ENCODE measurements at regions not wholly inside any gene's neighbourhood (a gene's known extent, or its start where the extent isn't known, plus 50 kb on each side); places are given as distances from the start of the nearest gene placed in this dataset.
"Not testable (repeated sequence)": the region's sequence is repeated elsewhere in the genome, so short reads cannot be mapped to it uniquely, and the experiment has no call there.

GRCh38 chr15:81807186-81807585, 238.6 kb downstream of the MEX3B start:
- H3K27ac ChIP-seq (ENCODE audit: low read depth, low read length), result no peak overlapping the region
- no peaks in the 10 kb centered on the region for H3K36me3 ChIP-seq (ENCODE audit: control insufficient read depth in 2 of 3, insufficient read depth in 3 of 3, low read length in 3 of 3)
- intact Hi-C loops (cut with micrococcal nuclease), result no loop called here
- no peak overlapping the region for H3K27ac Mint-ChIP-seq
- peaks cover 0 to 15% (median 4%) of the 10 kb centered on the region in 5 donors for H3K27me3 Mint-ChIP-seq
- H3K4me3 ChIP-seq (ENCODE audit: low read length), result no peak overlapping the region
- no peak for DNase-seq
- ChIA-PET CTCF (no interaction called here), POLR2A (no interaction called here)
- H3K36me3 Mint-ChIP-seq, result no peaks in the 10 kb centered on the region
- peaks cover 0 to 6% (median 0%) of the 10 kb centered on the region in 11 donors for H3K9me3 Mint-ChIP-seq
- H3K4me1 Mint-ChIP-seq, result no peaks in the 10 kb centered on the region
- no peaks in the 10 kb centered on the region for H3K9me3 ChIP-seq (ENCODE audit: control insufficient read depth in 2 of 3, low read length in 3 of 3)
- H3K4me3 Mint-ChIP-seq, result no peak overlapping the region
- no peaks in the 10 kb centered on the region for H3K4me1 ChIP-seq (ENCODE audit: control insufficient read depth in 2 of 2, insufficient read depth in 2 of 2, low read length in 2 of 2)
- no peak for ATAC-seq
- no peaks in the 10 kb centered on the region for H3K27me3 ChIP-seq (ENCODE audit: control insufficient read depth in 2 of 2, insufficient read depth in 2 of 2, low read length in 2 of 2)

DNA sequence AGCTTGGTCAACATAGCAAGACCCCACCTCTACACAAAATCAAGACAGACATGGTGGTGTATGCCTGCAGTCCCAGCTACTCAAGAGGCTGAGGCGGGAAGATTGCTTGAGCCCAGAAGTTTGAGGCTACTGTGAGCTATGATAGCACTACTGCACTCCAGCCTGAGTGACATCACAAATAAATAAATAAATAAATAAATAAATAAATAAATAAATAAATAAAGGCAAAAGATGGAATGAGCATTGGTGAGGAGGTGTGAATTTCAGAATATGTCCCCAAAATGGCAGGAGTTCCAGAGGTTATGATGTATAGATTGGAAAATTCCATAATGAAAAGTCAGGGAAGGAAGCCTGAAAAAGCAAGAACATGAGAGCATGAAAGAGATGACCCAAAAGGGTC, 249.9 kb downstream of the MEX3B start:
- H3K36me3 Mint-ChIP-seq, result no peaks in the 10 kb centered on the region
- H3K27me3 Mint-ChIP-seq, result peaks cover 0 to 10% (median 5%) of the 10 kb centered on the region in 5 donors
- no peaks in the 10 kb centered on the region for H3K4me1 ChIP-seq (ENCODE audit: control insufficient read depth in 2 of 2, insufficient read depth in 2 of 2, low read length in 2 of 2)
- H3K27ac Mint-ChIP-seq, result no peak overlapping the region
- POLR2A ChIA-PET, result no interaction called here
- no peaks in the 10 kb centered on the region for H3K4me1 Mint-ChIP-seq
- no peak for DNase-seq
- no peaks in the 10 kb centered on the region for H3K27me3 ChIP-seq (ENCODE audit: control insufficient read depth in 2 of 2, insufficient read depth in 2 of 2, low read length in 2 of 2)
- no peak for ATAC-seq
- CTCF ChIA-PET, result no interaction called here
- intact Hi-C loops (cut with micrococcal nuclease), result no loop called here
- no peak overlapping the region for H3K4me3 Mint-ChIP-seq
- H3K9me3 Mint-ChIP-seq, result peaks cover 0 to 2% (median 0%) of the 10 kb centered on the region in 11 donors
- H3K4me3 ChIP-seq (ENCODE audit: low read length), result no peak overlapping the region
- H3K27ac ChIP-seq (ENCODE audit: low read depth, low read length), result no peak overlapping the region
- H3K36me3 ChIP-seq (ENCODE audit: control insufficient read depth in 2 of 3, insufficient read depth in 3 of 3, low read length in 3 of 3), result no peaks in the 10 kb centered on the region
- H3K9me3 ChIP-seq (ENCODE audit: control insufficient read depth in 2 of 3, low read length in 3 of 3), result no peaks in the 10 kb centered on the region

DNA sequence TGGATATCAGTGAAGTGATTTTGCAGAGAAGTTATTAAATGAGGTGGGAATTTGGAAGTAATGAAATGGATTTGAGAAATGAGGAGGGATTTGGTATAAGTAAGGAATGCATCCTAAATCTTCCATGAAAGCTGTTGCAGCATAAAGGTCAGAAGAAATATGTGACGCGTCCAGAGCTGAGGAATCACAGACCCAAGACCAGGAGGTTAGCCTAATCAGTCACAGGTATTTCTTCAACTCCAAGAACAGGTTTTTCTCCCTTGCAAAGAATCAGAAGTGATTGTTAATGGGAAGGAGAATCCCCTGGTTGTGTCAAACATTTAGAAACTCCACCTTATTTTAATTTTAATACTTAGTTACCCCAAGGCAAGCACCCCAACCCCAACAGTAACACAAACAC, 253.2 kb downstream of the MEX3B start:
- H3K4me3 Mint-ChIP-seq, result no peak overlapping the region
- peaks cover 2 to 23% (median 9%) of the 10 kb centered on the region in 5 donors for H3K27me3 Mint-ChIP-seq
- no peaks in the 10 kb centered on the region for H3K36me3 ChIP-seq (ENCODE audit: control insufficient read depth in 2 of 3, insufficient read depth in 3 of 3, low read length in 3 of 3)
- H3K9me3 Mint-ChIP-seq, result peaks cover 0 to 4% (median 0%) of the 10 kb centered on the region in 11 donors
- intact Hi-C loops (cut with micrococcal nuclease), result no loop called here
- no peaks in the 10 kb centered on the region for H3K4me1 Mint-ChIP-seq
- H3K4me3 ChIP-seq (ENCODE audit: low read length), result no peak overlapping the region
- no peak for DNase-seq
- ChIA-PET CTCF (no interaction called here), POLR2A (no interaction called here)
- no peaks in the 10 kb centered on the region for H3K4me1 ChIP-seq (ENCODE audit: control insufficient read depth in 2 of 2, insufficient read depth in 2 of 2, low read length in 2 of 2)
- no peak overlapping the region for H3K27ac ChIP-seq (ENCODE audit: low read depth, low read length)
- H3K9me3 ChIP-seq (ENCODE audit: control insufficient read depth in 2 of 3, low read length in 3 of 3), result no peaks in the 10 kb centered on the region
- ATAC-seq, result no peak
- no peaks in the 10 kb centered on the region for H3K36me3 Mint-ChIP-seq
- H3K27ac Mint-ChIP-seq, result no peak overlapping the region
- peaks cover 0 to 3% of the 10 kb centered on the region in 2 donors for H3K27me3 ChIP-seq (ENCODE audit: control insufficient read depth in 2 of 2, insufficient read depth in 2 of 2, low read length in 2 of 2)

DNA sequence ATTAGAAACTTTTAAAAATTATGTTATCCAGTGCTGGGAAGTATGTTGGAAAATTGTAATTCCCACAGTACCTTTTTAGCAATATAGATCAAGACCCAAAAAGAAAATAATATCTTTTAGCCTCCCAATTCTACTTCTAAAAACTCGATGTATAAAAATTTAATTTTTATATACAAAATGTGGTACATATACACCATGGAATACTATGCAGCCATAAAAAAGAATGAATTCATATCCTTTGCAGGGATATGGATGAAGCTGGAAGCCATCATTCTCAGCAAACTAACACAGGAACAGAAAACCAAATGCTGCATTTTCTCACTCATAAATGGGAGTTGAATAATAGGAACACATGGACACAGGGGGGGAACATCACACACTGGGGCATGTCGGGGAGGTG, 254.5 kb downstream of the MEX3B start:
- H3K4me3 ChIP-seq (ENCODE audit: low read length); intact Hi-C loops (cut with micrococcal nuclease); H3K27ac Mint-ChIP-seq; H3K36me3 ChIP-seq (ENCODE audit: control insufficient read depth in 2 of 3, insufficient read depth in 3 of 3, low read length in 3 of 3); H3K4me1 ChIP-seq (ENCODE audit: control insufficient read depth in 2 of 2, insufficient read depth in 2 of 2, low read length in 2 of 2); H3K27me3 ChIP-seq (ENCODE audit: control insufficient read depth in 2 of 2, insufficient read depth in 2 of 2, low read length in 2 of 2); H3K4me3 Mint-ChIP-seq; POLR2A ChIA-PET; H3K4me1 Mint-ChIP-seq; H3K27ac ChIP-seq (ENCODE audit: low read depth, low read length); H3K9me3 ChIP-seq (ENCODE audit: control insufficient read depth in 2 of 3, low read length in 3 of 3); CTCF ChIA-PET; H3K9me3 Mint-ChIP-seq; ATAC-seq; H3K36me3 Mint-ChIP-seq; DNase-seq: not testable (repeated sequence)
- peaks cover 2 to 23% (median 7%) of the 10 kb centered on the region in 5 donors for H3K27me3 Mint-ChIP-seq

DNA sequence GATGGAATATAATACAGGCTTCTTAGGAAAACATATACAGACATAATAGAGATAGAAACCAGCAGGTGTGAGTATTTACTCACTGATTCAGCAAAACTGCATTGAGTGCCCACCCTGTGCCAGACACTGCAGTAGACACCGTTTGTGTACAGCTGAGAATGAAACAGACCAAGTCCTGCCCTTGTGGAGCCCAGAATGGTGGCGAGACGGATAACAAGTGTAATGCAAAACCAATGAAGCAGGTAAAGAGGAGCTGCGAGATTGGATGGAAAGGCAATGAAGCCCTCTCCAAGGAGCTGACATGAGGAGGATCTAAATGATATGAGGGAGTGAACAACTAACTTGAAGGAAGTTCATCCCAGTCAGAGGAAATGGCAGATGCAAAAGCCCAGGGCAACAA, 256.4 kb downstream of the MEX3B start:
- Mint-ChIP-seq H3K36me3 (no peaks in the 10 kb centered on the region), H3K27ac (no peak overlapping the region), H3K4me3 (no peak overlapping the region), H3K9me3 (peaks cover 0 to 4% (median 0%) of the 10 kb centered on the region in 11 donors), H3K27me3 (peaks cover 2 to 22% (median 16%) of the 10 kb centered on the region in 5 donors), H3K4me1 (no peaks in the 10 kb centered on the region)
- Histone ChIP-seq H3K27ac (ENCODE audit: low read depth, low read length) (no peak overlapping the region), H3K9me3 (ENCODE audit: control insufficient read depth in 2 of 3, low read length in 3 of 3) (no peaks in the 10 kb centered on the region), H3K4me3 (ENCODE audit: low read length) (no peak overlapping the region), H3K36me3 (ENCODE audit: control insufficient read depth in 2 of 3, insufficient read depth in 3 of 3, low read length in 3 of 3) (no peaks in the 10 kb centered on the region), H3K27me3 (ENCODE audit: control insufficient read depth in 2 of 2, insufficient read depth in 2 of 2, low read length in 2 of 2) (peaks cover 0 to 3% of the 10 kb centered on the region in 2 donors), H3K4me1 (ENCODE audit: control insufficient read depth in 2 of 2, insufficient read depth in 2 of 2, low read length in 2 of 2) (no peaks in the 10 kb centered on the region)
- POLR2A ChIA-PET, result no interaction called here
- ATAC-seq, result no peak
- intact Hi-C loops (cut with micrococcal nuclease), result no loop called here
- CTCF ChIA-PET, result no interaction called here
- DNase-seq, result no peak

DNA sequence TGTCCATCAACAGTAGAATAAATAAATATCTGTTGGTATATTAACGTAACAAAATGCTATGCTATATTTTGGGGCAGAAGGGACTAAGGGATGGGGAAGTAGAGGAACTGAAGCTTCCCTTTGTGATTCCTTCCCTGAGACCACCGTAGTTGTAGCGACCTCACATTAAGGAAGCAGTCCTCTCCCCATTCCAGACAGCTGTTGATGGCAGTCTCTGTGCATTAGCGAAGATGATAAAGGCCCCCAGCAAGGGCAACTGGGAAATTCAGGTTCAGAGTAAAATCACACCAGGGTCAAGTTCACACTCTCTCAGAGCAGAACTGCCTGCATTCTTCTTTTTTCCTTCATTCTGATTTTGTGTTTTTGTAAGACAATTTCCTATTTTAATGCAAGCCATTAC, 259.0 kb downstream of the MEX3B start:
- intact Hi-C loops (cut with micrococcal nuclease), result no loop called here
- Mint-ChIP-seq H3K36me3 (no peaks in the 10 kb centered on the region), H3K27ac (no peak overlapping the region), H3K4me3 (no peak overlapping the region), H3K9me3 (peaks cover 0 to 4% (median 0%) of the 10 kb centered on the region in 11 donors), H3K27me3 (peaks cover 2 to 25% (median 20%) of the 10 kb centered on the region in 5 donors), H3K4me1 (no peaks in the 10 kb centered on the region)
- Histone ChIP-seq H3K36me3 (ENCODE audit: control insufficient read depth in 2 of 3, insufficient read depth in 3 of 3, low read length in 3 of 3) (no peaks in the 10 kb centered on the region), H3K27ac (ENCODE audit: low read depth, low read length) (no peak overlapping the region), H3K4me1 (ENCODE audit: control insufficient read depth in 2 of 2, insufficient read depth in 2 of 2, low read length in 2 of 2) (no peaks in the 10 kb centered on the region), H3K9me3 (ENCODE audit: control insufficient read depth in 2 of 3, low read length in 3 of 3) (no peaks in the 10 kb centered on the region), H3K4me3 (ENCODE audit: low read length) (no peak overlapping the region), H3K27me3 (ENCODE audit: control insufficient read depth in 2 of 2, insufficient read depth in 2 of 2, low read length in 2 of 2) (peaks cover 0 to 3% of the 10 kb centered on the region in 2 donors)
- no peak for ATAC-seq
- ChIA-PET CTCF (no interaction called here), POLR2A (no interaction called here)
- no peak for DNase-seq

- ATAC-seq (no peak), DNase-seq (no peak)
- Histone ChIP-seq H3K27me3 (ENCODE audit: control insufficient read depth in 2 of 2, insufficient read depth in 2 of 2, low read length in 2 of 2) (peaks cover 0 to 3% of the 10 kb centered on the region in 2 donors), H3K9me3 (ENCODE audit: control insufficient read depth in 2 of 3, low read length in 3 of 3) (no peaks in the 10 kb centered on the region), H3K4me3 (ENCODE audit: low read length) (no peak overlapping the region), H3K36me3 (ENCODE audit: control insufficient read depth in 2 of 3, insufficient read depth in 3 of 3, low read length in 3 of 3) (no peaks in the 10 kb centered on the region), H3K4me1 (ENCODE audit: control insufficient read depth in 2 of 2, insufficient read depth in 2 of 2, low read length in 2 of 2) (no peaks in the 10 kb centered on the region), H3K27ac (ENCODE audit: low read depth, low read length) (no peak overlapping the region)
- Mint-ChIP-seq H3K9me3 (peaks cover 0 to 4% (median 0%) of the 10 kb centered on the region in 11 donors), H3K27ac (no peak overlapping the region), H3K4me3 (no peak overlapping the region), H3K36me3 (no peaks in the 10 kb centered on the region), H3K4me1 (no peaks in the 10 kb centered on the region), H3K27me3 (peaks cover 2 to 29% (median 20%) of the 10 kb centered on the region in 5 donors)
- intact Hi-C loops (cut with micrococcal nuclease), result no loop called here
- ChIA-PET CTCF (no interaction called here), POLR2A (no interaction called here)
These were observed 260.1 kb downstream of the MEX3B start for GRCh38 chr15:81785679-81786078.

Data from naive thymus-derived CD4-positive, alpha-beta T cell (primary cell).